ENCODE measurements at regions not wholly inside any gene's neighbourhood (a gene's known extent, or its start where the extent isn't known, plus 50 kb on each side); places are given as distances from the start of the nearest gene placed in this dataset.

DNA sequence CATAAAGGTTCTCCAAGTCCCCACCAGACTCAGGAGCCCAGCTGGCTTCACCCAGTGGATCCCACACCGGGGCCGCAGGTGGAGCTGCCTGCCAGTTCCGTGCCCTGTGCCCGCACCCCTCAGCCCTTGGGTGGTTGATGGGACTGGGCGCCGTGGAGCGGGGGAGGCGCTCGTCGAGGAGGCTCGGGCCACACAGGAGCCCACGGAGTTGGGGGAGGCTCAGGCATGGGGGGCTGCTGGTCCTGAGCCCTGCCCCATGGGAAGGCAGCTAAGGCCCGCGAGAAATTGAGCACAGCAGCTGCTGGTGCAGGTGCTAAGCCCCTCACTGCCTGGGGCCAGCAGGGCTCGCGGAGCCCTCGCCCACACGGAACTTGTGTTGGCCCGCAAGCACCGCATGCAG, 234.4 kb upstream of the HSF2 start:
- Histone ChIP-seq H3K27me3 (no peaks in the 10 kb centered on the region), H3K9me3 (peaks cover 0 to 7% (median 0%) of the 10 kb centered on the region in 11 donors), H3K36me3 (no peaks in the 10 kb centered on the region), H3K27ac (no peak overlapping the region), H3K4me1 (no peaks in the 10 kb centered on the region), H3K4me3 (no peak overlapping the region)
- ATAC-seq (no peak), DNase-seq (no peak)
- WGBS, 2 donors = 89 to 90% methylated on average over 20 of the region's 20 CpGs
- TF ChIP-seq, protein P1, sequence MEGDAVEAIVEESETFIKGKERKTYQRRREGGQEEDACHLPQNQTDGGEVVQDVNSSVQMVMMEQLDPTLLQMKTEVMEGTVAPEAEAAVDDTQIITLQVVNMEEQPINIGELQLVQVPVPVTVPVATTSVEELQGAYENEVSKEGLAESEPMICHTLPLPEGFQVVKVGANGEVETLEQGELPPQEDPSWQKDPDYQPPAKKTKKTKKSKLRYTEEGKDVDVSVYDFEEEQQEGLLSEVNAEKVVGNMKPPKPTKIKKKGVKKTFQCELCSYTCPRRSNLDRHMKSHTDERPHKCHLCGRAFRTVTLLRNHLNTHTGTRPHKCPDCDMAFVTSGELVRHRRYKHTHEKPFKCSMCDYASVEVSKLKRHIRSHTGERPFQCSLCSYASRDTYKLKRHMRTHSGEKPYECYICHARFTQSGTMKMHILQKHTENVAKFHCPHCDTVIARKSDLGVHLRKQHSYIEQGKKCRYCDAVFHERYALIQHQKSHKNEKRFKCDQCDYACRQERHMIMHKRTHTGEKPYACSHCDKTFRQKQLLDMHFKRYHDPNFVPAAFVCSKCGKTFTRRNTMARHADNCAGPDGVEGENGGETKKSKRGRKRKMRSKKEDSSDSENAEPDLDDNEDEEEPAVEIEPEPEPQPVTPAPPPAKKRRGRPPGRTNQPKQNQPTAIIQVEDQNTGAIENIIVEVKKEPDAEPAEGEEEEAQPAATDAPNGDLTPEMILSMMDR (IDR thresholded peaks at IDR 0.05) = no peak
- intact Hi-C loops (cut with DNase I) = loop anchor here in 1 of 10 donors (10.0 kb wide), 1 partner anchor 110 kb away; no protein-coding TSS in a partner anchor

- intact Hi-C loops (cut with DNase I) = loop anchor here in 1 of 10 donors (10.0 kb wide), 1 partner anchor 125 kb away; no protein-coding TSS in a partner anchor
These were observed 229.2 kb upstream of the HSF2 start for GRCh38 chr6:122170274-122170673.

GRCh38 chr6:122178988-122179387, 220.5 kb upstream of the HSF2 start:
- TF ChIP-seq, protein P1 (IDR thresholded peaks at IDR 0.05) = no peak
- no peak for ATAC-seq
- WGBS, 2 donors = 92% methylated on average over 2 of the region's 2 CpGs
- H3K27me3 ChIP-seq = no peaks in the 10 kb centered on the region
- H3K4me1 ChIP-seq = peaks cover 0 to 6% (median 0%) of the 10 kb centered on the region in 9 donors
- no peaks in the 10 kb centered on the region for H3K9me3 ChIP-seq
- intact Hi-C loops (cut with DNase I) = loop anchor here in 1 of 10 donors (10.0 kb wide), 1 partner anchor 134 kb away; no protein-coding TSS in a partner anchor
- H3K36me3 ChIP-seq = no peaks in the 10 kb centered on the region
- no peak overlapping the region for H3K27ac ChIP-seq
- no peak overlapping the region for H3K4me3 ChIP-seq
- DNase-seq = no peak

More at GRCh38 chr6:122170274-122170673, 229.2 kb upstream of the HSF2 start:
- no peak overlapping the region for H3K4me3 ChIP-seq
- whole genome bisulfite sequencing, 2 donors = 53 to 69% methylated on average over 2 of the region's 2 CpGs
- ATAC-seq (no peak), DNase-seq (no peak)
- H3K9me3 ChIP-seq = no peaks in the 10 kb centered on the region
- TF ChIP-seq, protein P1 (IDR thresholded peaks at IDR 0.05) = no peak
- H3K27ac ChIP-seq = no peak overlapping the region
- H3K4me1 ChIP-seq = no peaks in the 10 kb centered on the region
- no peaks in the 10 kb centered on the region for H3K27me3 ChIP-seq
- no peaks in the 10 kb centered on the region for H3K36me3 ChIP-seq

DNA sequence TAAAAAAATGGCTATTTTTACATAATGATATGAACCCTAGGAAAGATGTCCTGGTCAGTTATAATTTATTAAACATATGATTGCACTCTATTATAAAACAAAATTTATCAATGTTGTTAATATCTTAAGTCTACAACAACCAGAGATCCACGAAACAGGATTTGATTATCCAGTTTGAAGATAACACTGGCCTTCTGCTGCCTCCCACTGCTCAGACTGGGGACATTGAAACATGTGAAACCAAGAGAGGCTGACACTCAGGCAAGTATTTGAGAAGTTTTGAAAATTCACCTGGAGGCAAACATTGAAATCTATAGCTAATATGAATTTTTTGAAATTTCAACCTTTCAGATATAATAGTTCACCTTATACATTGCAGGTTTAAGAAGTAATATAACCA, 219.3 kb upstream of the HSF2 start:
- no peaks in the 10 kb centered on the region for H3K27me3 ChIP-seq
- no peak for DNase-seq
- WGBS, 2 donors = 8 to 15% methylated on average over 1 of the region's 1 CpG
- ATAC-seq = peak in 6 of 8 donors; percentile 58 to 78 (median 74)
- no peak overlapping the region for H3K4me3 ChIP-seq
- H3K27ac ChIP-seq = peak overlapping the region in 2 of 10 donors; percentile 5 to 16
- H3K4me1 ChIP-seq = peaks cover 0 to 7% (median 0%) of the 10 kb centered on the region in 9 donors
- TF ChIP-seq, protein P1 (IDR thresholded peaks at IDR 0.05) = peak in 6 of 9 donors; percentile 25 to 58 (median 49)
- no peaks in the 10 kb centered on the region for H3K9me3 ChIP-seq
- H3K36me3 ChIP-seq = no peaks in the 10 kb centered on the region
- intact Hi-C loops (cut with DNase I) = loop anchor here in 9 of 10 donors (5.0 to 10.0 kb wide), 18 partner anchors 48 to 1115 kb away; partner anchors contain the start of gene GJA1 (in 2 of the 9)

Measured in heart right ventricle (tissue), 16 donors.